ENCODE measurements at regions not wholly inside any gene's neighbourhood (a gene's known extent, or its start where the extent isn't known, plus 50 kb on each side); places are given as distances from the start of the nearest gene placed in this dataset.
"Not testable (repeated sequence)": the region's sequence is repeated elsewhere in the genome, so short reads cannot be mapped to it uniquely, and the experiment has no call there.

DNA sequence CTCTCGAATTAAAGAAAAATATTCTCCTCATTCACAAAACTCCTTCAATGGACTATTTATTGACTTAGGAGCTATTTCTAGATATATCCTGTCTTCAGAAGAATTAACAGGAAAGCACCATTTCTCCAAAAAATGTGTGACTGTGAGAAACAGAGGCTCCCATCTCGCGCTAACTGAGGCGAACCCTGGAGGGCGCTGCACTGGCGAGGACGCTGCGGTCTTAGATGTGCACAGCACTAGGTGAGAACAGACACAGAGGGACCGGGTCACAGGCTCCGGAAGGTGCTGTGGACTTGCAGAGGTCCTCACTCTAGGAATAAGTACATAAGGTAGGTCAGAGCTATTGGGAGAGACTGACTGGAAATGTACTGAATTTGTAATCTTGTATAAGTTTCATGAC, 229.7 kb upstream of the SLC35G4 start:
- DNase-seq (ENCODE audit: low spot score): no peak

DNA sequence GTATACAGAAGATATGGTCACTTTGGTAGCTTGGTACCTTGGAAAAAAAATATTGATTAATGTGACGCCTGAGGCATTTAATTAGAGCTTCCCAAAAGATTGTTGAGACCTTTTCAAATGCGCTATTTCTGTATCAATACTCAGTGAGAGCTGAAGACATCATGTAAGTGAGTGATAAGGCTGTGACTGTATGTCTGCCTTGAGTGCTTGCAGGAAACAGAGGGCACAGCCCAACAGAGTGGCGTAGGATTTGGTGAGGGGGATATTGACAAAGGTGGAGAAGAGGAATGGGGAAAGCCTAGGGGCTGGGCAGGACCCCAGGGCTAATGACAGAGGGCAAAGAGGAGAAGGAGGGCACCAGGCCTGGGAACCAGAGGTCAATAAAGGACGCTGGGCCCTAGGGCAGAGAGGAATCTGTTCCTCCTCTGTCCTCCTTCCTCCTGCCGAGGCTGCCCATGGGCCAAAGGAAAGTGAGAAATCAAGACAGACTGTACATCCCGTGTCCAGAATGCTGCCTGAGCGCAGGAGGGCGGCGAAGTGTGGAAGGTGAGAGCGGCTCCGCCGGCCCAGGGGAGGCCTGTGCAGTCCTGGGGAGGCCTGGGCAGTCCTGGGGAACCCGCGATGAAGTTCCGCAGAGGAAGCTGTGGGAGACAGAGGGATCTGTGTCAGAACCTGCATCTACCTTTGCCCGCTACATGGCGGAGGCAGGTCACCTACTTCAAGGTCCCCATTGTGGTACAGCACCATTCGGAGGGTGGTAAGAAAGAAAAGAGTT, 228.6 kb upstream of the PIEZO2 start:
- no peak for DNase-seq (ENCODE audit: low spot score)

DNA sequence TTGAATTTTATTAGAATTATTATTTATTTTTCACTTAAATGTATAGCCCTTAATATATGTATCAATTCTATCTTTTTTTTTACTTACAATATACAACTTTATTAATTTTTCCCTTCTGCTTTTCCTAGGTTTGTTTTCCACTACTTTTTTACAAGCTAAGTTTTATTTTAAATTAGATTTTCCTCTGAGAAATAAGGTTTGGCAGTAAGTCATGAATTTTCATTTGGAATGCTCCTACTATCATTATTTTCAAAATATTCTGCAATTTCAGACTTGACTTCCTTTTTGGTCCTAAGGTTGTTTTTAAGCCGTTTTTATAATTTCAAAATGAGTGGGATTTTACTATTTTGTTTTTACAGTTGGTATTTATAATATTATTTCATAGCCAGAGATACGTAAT, 222.8 kb upstream of the PIEZO2 start:
- DNase-seq (ENCODE audit: low spot score): no peak

DNA sequence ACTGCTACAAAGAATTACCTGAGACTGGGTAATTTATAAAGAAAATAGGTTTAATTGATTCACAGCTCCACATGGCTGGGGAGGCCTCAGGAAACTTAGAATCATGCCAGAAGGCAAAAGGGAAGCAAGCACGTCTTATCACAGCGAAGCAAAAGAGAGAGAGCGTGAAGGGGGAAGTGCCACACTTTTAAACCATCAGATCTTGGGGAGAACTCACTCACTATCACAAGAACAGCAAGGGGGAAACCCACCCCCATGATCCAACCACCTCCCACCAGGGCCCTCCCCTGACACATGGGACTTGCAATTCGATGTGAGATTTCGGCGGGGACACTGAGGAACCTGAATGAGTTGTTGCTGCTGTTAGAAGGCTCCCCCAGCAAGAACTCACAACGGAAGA, 220.2 kb upstream of the PIEZO2 start:
- DNase-seq (ENCODE audit: low spot score): no peak

DNA sequence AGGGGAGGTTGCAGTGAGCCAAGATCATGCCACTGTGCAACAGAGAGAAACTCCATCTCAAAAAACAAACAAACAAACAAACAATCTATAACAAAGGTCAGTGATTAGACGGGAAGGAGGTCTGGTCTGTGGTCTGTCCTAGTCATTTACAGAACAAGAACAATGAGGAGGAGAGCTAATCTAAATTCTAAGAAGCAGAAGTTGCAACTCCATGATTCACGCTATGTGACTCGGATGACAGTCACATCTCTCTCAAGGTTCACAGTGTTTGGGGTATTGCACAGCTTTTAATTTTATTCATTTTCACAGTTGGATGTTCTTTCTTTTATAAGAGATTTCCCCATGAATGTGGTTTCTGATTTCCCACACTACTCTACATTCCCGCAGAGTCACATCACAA, 218.7 kb upstream of the PIEZO2 start:
- DNase-seq (ENCODE audit: low spot score): no peak

DNA sequence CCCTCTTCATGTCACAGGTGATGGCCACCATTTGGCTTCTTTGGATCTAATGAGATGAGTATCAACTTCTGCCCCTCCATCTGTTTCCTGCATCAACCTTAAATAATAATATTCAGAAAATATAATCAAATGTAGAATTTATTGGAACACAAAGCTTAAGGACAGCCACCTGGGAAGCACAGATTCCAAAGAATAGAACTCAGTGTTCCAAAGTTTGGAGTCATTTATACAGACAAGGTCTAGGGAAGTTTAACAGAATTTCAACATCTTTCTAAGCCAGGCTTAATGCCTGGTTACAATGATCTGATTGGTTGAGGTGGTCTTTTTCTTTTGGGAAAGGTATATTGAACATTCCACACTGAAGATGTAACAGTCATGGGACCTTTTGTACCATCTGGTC, 218.0 kb upstream of the PIEZO2 start:
- no peak for DNase-seq (ENCODE audit: low spot score)

DNA sequence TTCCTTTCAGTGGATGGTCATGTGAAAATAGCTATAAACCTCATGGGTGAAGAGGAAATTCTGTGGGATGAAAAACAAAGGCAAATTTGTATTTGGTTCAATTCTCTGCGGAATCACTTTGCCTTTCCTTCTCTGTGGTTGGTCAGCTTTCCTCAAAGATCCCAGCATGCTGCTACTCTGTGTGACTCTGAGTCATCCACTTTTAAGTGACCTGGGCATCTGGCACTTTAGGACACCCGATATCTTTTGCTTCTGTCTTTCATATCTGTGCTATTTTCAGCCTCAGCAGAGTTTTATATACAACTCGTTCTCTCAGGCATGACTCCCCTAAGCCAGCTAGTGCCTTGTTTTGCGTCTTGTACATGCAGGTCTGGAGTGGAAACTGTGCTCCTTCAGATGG, 217.0 kb upstream of the PIEZO2 start:
- no peak for DNase-seq (ENCODE audit: low spot score)

DNA sequence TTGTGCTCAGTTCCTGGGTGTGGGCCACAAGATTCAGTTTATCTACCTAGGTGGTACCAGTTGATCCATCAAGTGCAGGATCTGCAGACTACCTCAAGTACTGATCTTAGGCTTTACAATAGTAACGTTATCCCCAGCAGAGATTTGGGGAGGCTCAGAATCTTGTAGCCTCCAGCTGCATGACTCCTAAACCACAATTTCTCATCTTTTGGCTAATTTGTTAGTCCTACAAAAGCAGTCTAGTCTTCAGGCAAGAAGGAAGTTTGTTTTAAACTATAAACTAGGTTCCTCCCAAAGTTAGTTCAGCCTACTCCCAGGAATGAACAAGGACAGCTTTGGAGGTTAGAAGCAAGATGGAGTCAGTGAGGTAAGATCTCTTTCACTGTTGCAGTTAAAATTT, 213.5 kb upstream of the PIEZO2 start:
- no peak for DNase-seq (ENCODE audit: low spot score)

DNA sequence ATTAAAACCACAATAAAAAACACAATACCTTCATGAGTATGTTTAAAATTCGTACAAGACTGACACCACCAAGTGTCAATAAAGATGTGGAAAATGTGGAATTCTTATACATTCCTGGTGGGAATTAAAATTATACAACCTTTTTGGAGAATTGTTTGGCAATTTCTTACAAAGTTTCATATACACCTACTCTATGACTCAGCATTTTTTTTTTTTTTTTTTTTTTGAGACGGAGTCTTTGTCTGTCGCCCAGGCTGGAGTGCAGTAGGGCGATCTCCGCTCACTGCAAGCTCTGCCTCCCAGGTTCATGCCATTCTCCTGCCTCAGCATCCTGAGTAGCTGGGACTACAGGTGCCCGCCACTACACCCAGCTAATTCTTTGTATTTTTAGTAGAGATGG, 212.5 kb upstream of the PIEZO2 start:
- not testable (repeated sequence) for DNase-seq (ENCODE audit: low spot score)

DNA sequence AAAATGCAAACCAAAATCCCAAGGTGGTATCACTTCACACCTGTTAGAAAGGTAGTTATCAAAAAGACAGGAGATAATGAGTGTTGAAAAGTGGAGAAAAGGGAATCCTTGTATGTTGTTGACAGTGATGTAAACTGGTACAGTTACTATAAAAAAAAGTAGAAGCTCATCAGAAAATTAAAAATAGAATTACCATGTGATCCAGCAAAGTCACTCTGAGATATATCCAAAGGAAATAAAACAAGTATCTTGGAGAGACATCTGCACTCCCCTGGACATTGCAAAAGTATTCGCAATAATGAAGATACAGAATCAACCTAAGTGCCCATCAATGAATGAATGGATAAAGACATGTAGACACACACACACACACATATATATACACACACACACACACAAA, 208.3 kb upstream of the PIEZO2 start:
- DNase-seq (ENCODE audit: low spot score): no peak

DNA sequence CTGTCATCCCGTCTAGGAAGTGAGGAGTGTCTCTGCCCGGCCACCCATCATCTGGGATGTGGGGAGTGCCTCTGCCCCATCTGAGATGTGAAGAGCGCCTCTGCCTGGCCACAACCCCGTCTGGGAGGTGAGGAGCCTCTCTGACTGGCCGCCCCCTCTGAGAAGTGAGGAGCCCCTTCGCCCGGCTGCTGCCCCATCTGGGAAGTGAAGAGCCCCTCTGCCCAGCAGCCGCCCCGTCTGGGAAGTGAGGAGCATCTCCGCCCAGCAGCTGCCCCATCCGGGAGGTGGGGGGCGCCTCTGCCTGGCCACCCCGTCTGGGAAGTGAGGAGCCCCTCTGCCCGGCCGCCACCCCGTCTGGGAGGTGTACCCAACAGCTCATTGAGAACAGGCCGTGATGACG, 195.2 kb upstream of the PIEZO2 start:
- not testable (repeated sequence) for DNase-seq (ENCODE audit: low spot score)

DNA sequence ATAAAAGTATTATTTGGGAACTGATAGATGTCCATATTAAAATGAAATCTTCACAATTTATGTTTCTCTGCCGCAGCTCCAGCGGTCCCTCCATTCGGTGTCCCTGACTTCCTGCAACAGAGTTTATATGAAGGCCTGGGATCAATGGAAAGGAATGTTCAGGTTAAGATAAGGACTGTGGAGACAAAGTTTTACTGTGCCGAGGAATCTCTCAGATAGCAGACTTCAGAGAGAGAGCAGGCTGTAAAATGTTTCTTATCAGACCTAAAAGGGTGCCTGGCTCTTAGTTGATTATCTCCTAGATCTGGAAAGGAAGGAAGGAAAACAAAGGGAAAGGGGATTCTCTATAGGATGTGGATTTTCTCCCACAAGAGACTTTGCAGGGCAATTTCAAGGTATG, 193.7 kb upstream of the PIEZO2 start:
- DNase-seq (ENCODE audit: low spot score): no peak

DNA sequence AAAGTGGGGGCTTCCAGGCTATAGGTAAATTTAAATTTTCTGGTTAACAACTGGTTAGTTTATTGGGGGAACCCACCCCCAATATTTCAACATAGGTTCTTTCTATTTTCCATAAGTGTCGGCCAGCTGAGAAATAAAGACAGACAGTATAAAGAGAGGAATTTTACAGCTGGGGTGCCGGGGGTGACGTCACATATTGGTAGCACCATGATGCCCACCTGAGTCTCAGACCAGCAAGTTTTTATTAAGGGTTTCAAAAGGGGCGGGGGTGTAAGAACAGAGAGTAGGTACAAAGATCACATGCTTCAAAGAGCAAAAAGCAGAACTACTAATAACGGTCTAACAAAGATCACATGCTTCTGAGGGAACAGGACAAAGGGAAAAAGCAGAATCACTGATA, 192.7 kb upstream of the PIEZO2 start:
- DNase-seq (ENCODE audit: low spot score): not testable (repeated sequence)

DNA sequence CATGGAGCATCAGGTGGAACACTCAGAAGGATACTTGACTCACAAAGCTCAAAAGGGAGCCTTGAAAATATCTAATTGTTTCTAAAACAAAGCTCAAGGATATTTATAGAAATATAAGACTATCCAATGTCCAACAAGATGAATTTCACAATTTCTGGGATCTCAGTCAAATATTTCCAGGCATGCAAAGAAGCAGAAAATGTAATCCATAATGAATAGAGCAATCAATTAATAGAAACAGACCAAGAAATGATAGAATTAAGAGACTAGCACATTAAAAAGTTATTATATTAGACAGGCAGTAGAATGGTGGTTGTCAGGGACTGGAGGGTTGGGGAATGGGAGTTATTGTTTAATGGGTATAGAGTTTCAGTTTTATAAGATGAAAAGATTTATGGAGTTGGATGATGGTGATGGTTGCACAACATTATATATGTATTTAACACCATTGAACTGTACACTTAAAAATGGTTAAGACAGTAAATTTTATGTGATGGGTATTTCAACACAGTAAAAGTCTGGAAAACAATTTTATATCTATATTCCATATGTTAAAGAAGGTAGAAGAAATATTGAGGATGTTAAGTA, 189.9 kb upstream of the PIEZO2 start:
- DNase-seq (ENCODE audit: low spot score): no peak

DNA sequence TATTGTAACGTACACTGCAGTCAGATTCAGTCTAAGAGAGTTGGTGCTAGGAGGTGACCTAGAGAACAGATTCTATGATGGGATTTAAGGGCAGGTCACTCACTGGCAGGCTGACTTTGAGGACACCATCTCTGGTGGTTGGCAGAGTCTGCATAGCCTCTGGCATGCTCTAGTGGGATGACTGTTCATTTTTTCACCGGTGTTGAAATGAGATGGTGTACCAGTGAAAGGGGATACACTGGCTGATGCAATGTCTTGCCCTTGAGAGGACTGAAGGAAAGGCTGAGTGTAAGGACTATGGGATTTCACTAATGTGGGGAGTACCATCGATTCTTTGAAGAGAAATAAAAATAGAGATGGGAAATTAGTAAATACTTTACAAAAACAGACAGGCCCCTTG, 186.9 kb upstream of the PIEZO2 start:
- DNase-seq (ENCODE audit: low spot score): no peak

DNA sequence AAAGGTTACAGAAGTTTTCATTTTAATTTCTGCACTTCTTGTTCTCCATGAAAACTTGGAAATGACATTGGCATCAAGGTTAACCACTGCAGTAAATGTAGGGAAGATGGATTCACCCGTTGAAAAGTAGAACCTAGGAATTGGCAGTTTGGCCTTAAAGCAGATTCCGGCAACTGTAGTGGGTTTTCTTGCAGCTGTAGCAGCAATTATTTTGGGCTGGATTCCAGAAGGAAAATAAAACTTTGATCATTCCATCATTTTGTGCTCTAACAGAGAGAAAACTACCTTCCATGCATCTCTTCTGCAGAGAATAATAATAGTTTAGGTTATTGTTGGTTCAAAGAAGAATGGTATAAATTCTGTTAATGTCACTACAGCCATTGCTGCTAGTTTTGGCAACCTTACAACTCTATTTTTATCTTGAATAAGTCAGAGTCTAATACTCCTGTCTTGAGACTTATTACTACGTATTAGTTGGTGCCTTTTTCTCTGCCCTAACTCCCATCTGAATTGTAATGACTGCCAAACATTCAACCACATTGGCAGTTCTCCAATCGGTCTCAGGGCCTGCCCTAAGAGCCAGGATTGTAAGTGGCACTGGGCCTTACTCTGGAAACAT, 178.1 kb upstream of the PIEZO2 start:
- no peak for DNase-seq (ENCODE audit: low spot score)

DNA sequence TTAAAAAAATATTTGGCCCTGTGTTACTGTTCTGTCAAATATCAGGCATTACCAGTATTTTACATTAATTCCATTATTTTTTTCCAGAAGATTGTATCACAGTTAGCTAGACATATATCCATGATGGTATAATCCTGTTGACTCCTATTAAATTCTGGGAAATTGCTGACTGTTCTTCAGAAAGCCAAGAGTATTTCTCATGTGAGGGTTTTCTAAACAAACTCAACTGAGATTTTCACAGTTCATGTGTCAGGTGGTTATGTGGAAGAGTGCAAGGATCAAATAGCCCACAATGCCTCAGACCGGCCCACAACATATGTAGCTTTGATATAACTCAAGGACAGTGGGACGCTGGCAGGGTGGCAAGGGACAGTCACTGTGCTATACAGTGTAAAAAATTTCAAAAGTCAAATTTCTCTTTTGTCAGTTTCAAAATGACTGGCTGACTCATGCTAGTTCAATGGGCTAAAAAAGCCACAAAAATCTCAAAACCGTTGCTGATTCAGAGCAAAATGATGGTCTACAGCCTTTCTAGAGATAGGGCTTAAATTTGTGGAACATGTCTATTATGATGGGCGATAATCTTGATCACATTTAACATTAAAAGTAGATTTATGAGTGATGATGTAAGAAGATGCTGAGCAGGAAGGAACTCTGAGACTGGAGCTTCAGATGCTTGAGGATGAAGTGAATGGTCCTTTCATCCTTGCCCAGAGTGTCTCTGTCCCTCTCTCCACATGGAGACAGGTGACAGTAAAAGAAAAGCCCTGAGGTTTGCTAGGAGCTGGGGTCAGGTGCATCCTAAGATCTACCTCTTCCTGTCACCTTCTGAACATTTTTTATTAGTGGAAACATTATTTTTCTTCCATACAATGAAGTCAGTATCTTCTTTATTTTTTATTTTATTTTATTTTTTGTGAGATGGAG, 175.8 kb upstream of the PIEZO2 start:
- no peak for DNase-seq (ENCODE audit: low spot score)

DNA sequence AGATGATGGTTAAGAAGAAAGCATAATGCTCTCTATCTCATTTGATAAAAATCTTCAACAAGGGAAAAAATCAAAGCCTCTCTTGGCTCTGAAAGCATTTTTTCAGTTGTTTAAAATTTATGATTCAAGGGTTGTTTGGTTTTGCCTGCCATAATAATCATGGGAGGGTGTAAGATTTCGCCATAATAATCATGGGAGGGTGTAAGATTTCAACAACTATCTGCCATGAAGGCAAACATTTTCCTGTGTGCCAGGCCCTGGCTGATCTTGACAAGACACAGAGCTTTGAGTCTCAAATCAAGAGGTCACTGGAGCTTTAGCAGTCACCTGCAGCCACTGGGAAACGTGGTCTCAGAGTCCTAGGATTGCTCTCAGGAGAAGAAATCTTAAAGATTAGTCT, 175.1 kb upstream of the PIEZO2 start:
- DNase-seq (ENCODE audit: low spot score): no peak

DNA sequence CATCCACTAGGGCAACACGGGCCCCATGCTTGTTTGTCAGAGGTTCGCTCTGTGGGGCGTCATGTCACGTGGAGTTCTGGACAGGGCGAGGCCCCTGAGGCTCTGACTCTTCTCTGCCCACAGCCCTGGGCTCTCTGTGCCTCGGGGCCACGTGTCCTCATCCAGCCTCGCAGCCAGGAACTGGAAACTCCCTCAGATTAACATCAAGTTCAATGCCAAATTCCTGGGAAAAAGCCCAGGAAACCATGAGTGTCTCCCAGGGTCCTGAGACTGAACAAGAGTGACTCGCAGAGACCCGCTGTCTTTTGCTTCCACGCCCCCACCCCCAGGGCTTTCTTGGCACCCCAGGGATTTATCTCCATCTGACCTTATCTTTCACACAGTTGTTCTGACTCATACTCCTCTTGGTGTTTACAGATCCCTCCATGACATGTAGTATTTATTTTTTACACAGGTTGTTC, 174.0 kb upstream of the PIEZO2 start:
- no peak for DNase-seq (ENCODE audit: low spot score)

DNA sequence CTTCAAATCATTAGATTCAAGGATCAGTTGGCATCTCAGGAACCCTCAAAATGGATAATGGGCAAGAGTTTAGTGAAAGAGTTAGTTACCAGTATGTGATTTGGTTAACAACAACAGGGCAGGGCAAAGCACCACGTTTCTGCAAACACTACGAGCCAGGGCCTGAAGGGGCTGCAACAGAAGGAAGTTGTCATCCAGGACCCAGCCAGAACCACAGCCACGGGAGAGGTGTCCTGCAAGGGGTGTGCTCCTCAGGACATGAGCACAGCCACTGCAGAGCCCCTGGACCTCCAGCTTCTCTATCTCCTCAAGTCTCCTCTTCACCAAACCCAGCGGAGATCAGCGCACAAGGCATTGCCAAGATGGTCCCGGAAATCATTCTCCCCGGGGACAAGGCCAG, 173.3 kb upstream of the PIEZO2 start:
- no peak for DNase-seq (ENCODE audit: low spot score)

DNA sequence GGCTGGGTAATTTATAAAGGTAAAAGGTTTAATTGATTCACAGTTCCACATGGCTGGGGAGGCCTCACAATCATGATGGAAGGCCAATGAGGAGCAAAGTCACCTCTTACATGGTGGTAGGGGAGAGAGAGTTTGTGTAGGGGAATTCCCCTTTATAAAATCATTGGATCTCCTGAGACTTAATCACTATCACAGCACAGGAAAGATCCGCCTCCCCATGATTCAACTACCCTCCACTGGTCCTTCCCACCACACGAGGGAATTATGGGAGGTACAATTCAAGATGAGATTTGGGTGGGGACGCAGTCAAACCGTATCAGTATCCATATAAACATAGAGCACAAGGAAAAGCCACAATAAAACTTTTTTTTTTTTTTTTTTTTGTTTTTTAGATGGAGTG, 172.6 kb upstream of the PIEZO2 start:
- DNase-seq (ENCODE audit: low spot score): no peak

DNA sequence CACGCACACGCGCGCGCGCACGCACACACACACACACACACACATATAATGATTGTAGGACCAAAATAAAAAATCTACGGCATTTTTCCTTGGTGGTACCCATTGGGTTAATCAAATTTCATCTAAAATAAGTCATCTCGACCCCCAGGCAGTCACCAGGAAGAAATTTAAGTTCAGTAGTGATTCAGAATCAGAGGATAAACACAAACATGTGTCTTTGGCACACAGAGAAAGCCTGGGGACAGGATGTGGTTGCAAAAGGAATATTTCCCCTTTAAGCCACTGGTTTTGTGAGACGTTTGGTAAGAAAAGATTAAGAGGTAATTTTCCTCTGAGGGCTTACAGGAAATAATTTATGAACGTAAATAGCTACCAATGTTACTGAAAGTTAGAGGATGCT, 171.6 kb upstream of the PIEZO2 start:
- DNase-seq (ENCODE audit: low spot score): no peak

DNA sequence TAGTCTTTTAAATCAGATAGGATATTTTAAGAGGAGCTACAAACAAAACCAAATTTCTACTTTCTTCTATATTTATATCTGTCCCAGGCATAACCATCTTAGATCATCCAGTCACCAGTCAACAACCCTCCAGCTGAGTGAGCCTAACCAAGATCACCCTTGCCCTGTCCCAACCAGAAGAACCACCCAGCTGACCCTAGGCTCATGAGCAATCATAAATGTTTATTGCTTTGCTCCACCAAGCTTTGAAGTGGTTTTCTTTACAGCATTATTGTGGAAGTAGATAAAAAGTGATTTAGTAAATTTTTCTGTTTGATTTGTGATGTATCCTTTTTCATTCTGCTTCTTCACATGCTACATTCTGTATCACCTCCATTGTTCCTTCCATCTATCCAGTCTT, 167.2 kb upstream of the PIEZO2 start:
- DNase-seq (ENCODE audit: low spot score): no peak

All from ecto neural progenitor cell (in vitro differentiated cells).